GM18505 (cell line): ENCODE measurements at regions not wholly inside any gene's neighbourhood (a gene's known extent, or its start where the extent isn't known, plus 50 kb on each side); places are given as distances from the start of the nearest gene placed in this dataset.

ENCODE experiments used
- ATAC-seq: cut with Tn5 transposase; IDR thresholded peaks from one replicate; pipeline ENCODE4 v1.9.1; 2021; ENCODE audit not compliant: unreplicated experiment
- POLR2A ChIP-seq: IDR thresholded peaks from 4 replicates; pipeline ENCODE4 v1.6.1; 2011; ENCODE audit warnings: borderline replicate concordance; ENCODE audit not compliant: insufficient read depth, insufficient read length; ENCODE audit errors: extremely low read depth

DNA sequence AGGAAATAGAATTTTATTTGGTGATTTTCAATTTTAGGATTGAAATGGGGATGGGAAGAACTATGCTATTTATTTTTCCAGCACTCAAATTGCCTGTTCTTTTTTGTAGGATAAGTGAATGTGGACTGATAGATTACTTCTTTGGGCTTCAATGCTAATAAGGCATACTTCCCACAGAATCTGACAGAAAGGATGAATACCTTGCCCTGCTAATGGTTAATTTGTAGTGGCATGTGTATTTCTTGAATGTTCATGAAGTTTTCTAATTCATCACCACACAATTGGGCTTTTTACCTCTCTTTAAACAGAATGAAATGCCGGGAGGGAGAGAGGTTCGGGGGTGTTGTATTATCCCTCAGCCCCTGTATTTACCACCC lies 369.1 kb upstream of the ADGRL2 start:
- ATAC-seq: no peak
- no peak for TF ChIP-seq POLR2A

DNA sequence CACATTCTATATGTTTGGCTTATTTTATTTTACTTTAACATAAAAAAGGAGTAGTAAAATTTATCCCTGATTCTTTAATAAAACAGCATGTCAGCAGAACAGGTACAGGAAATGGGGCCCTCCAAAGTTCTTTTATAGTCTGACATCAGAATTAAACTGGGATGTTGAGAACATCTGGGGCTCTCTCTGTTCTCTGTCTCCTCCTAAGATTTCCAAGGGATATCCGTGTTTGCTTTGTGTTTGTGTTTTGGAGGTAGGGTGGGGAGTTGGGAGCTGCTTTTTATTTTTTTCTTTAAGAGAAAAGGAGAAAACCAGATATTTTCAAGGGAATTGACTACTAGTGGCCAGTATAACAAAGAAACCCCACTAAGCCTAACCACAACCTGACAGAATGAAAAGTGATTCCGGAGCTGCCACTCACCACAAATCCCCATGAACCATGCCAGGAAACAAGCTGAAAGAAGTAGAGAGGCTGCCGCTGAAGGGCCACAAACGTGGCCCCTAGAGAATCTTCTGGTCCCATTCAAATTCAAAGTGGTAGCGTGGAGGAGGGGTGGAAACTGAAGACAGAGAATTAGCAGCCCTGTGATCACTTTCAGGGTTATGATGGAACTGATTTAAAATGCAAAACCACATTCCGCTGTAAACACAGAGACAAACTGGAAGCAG lies 369.6 kb upstream of the ADGRL2 start:
- ATAC-seq: peak; percentile 55
- TF ChIP-seq POLR2A: no peak

DNA sequence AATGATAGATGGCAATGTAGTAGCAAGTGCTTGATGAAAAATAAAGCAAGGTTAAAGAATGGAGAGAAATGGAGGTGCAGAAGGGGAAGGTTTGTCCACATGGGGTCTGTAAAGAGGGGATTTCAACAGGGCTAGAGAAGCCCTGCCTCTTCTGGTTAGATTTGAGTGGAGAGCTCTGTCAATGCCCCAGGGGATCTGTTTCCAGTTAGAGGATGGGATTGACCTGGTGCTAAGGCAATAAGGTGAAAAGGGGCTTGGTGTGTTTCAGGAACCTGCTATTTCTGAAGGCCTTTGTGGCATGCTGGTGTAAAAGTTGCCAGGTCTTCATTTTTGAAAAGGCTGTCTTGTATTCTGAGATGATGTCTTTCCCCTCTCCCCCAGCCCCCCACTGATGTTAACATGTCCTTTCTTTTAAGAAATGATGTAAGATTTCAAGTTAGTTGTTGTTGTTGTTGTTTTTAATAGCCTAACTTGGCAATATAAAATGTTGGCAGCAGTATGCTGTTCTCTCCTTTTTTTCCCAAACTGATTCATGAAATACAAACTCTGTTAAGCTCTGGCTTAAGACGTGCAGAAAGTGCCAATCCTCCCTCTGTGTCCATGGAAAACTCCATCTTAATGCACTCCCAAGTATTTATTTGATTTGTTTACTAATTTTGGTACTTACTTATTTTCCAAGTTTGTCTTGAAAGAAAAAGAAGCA lies 370.3 kb upstream of the ADGRL2 start:
- no peak for TF ChIP-seq POLR2A
- no peak for ATAC-seq

DNA sequence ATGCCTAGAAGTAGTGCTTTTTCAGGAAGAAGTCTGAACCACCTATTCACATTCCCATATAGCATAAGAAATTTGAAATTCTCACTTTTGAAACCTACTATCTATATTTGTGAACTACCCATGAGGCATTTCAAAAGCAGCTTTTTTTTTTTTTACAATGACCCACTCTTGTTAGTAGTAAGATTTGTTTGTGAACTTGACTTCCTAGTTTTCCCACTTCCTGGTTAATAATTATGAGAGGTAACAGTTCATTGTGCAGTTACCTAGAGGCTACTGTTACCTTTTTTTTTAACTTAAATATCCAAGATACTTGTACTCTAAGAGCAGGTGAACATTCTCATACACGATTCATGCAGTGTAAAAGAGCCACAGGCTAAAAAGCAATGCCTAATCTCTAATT lies 371.7 kb upstream of the ADGRL2 start:
- no peak for ATAC-seq

DNA sequence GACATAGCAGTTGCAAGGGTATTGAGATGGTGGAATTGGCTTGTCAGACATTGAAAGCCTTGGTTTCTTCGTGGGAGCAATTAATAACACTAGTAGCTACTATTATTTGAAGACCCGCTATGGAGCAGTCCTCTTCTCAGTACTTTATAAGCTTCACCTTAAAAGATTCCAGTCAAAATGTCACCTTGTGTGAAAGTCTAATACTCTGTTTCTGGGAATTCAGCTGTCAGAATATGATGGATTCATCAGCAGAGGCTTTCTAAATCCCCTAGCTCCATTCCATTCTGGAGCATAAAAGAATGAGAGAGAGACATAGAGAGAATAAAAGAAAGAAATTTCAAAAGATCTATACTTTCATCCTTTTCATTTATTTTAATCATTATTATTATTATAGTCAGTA lies 375.9 kb upstream of the ADGRL2 start:
- TF ChIP-seq POLR2A: no peak
- no peak for ATAC-seq

More for the DNA sequence above, 371.7 kb upstream of the ADGRL2 start:
- no peak for TF ChIP-seq POLR2A

DNA sequence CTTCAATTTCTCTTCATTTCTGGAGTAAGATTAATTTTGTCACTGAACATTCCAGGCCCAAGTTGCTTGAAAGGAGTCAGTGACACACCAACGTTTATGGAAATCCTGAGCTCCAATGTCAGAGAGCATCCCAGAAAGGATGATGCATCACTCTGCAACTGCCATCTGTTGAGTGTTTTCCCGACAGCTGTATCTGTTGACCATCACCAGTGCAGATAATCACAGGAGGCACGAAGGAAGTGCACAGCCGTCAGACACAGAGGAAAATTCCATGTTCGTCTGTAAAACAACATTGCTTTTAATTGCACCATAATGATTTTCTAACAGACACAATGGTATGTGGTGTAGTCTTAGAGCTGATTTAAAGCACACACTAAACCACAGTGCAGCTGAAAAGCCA lies 376.7 kb upstream of the ADGRL2 start:
- no peak for ATAC-seq
- TF ChIP-seq POLR2A: no peak

DNA sequence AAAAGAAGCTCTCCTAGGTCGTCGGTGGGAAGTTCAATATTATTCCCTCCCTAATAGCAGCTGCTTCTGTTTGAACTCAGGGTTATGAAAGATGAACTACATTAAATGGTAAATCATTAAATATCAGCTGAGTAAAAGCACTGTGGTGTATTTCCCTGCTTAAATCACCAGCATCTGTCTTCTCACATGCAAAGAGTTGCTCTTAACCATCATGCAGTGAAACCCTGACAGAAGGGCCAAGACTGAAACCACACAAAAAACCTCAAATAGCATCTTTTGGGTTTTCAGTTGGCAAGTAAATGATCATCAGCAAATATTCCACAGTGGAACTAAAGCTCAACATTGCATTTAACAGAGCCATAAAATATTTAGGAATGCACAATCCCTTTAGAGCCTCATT lies 380.0 kb upstream of the ADGRL2 start:
- peak; percentile 92 for ATAC-seq
- no peak for TF ChIP-seq POLR2A

DNA sequence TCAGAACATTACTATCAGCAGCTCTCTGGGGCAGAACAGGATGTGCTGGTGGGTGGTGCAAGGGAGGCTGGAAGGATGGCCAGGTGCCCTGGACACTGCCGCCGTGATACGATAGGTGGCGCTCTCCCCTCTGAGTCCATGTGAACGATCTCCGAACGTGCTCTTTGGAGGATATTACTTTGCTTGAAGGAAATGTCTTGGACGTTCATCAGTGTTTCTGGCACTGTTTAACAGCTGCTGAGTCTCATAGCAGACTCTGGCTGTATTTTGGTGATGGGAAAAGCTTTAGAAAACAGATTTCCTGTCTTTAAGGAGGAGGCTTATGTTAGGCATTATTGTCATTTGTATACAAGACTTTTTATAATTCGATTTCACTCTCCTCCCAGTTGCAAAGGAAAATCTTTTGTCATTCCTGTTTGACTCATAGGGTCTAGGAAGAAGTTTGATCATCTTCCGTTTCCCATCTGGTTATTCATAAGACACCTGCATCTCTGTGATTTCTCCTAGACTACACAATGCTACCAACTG lies 386.2 kb upstream of the ADGRL2 start:
- no peak for TF ChIP-seq POLR2A

DNA sequence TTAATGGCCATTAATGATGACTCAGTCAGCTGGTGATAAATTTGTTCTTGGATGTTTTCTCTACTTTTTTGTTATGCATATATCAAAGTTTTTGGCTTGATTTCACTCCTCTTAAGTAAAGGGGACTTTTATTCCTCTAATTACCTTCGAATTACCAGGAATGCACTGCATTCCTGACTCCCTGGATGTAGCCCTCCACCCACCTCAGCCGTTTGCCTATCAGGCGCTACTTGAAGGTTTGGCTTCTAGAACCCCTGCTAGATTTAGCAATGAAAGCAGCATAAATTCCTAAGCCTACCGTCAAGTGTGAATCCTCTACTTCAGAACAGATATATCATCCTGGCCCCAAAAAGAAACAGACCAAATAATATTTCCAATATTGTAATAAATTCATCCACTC lies 387.8 kb upstream of the ADGRL2 start:
- no peak for ATAC-seq
- TF ChIP-seq POLR2A: no peak

More for the DNA sequence above, 386.2 kb upstream of the ADGRL2 start:
- ATAC-seq: peak; percentile 93

DNA sequence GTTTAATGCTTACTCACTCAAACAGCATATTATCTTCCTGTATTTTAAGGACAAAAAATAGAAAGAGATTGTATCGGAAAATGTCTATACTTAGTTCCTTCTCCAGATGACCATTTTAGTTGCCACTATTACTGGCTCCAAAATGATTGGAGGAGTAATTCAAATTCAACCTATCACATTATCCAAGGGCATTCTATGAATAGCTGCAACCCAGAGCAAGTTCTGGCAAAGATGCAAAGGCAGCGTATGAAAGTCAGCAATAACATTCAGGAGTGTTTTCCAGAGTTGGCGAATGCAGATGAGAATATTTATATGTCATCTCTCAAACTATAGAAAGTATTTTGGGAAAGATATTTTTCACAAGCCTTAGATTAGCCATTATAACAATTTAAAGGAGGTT lies 389.8 kb upstream of the ADGRL2 start:
- TF ChIP-seq POLR2A: no peak
- no peak for ATAC-seq

DNA sequence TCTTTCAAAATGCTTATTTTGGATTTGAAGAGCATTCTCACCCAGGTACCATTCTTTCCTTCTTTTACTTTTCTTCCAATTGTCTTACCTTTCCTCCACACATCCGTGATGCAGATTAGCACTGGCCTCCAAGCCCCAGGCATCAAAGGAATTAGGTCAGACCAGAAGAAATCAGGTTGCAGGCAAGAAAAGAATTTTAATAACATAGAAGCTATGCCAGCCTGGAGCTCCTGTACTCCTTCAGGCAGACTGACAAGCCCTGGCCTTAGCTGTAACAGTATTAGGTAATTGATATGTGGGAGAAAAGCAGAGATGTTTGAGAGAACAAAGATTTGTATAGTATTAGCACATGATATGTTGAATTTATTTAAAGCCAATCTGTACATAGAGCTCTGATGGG lies 390.4 kb upstream of the ADGRL2 start:
- ATAC-seq: no peak
- TF ChIP-seq POLR2A: no peak

DNA sequence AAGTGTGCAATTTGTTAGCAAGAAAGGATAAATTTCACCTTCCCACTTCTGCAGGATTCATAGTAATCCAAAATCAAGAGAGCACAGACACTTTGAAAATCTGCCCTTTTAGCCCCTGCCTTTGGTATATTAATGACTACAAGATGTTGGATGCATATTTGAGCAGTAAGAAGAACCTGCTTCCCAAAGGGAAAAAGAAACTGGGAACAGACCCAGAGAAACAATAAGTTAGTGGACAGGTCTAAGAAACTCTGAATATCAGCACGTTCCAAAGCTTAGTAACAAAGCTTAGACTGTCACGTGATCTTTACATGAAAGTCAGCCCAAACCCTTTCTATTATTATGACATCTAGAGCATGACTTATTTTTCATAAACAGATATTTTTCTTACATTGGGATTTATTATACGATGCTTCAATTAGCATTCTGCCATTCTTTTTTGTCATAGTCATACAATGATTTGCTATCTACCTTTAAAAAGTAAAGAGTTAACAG lies 390.9 kb upstream of the ADGRL2 start:
- ATAC-seq: no peak
- TF ChIP-seq POLR2A: no peak

DNA sequence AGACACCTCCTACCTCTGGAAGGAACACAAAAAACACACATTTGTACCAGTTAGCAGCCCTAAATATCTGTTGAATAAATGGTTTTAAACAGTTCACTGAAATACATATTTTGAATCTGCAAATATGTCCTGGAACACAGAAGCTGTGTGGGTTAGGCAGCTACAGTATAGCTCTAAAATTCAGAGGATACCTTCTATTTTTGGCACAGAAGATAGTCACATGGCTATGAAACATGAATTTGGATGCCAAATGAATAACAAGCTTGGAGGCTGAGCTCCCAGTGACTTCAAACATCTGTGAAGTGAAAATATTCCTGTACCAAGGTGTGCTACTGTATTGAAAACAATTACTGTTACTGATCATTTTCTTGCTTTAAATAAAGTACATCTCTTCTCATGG lies 391.5 kb upstream of the ADGRL2 start:
- no peak for TF ChIP-seq POLR2A
- ATAC-seq: no peak

DNA sequence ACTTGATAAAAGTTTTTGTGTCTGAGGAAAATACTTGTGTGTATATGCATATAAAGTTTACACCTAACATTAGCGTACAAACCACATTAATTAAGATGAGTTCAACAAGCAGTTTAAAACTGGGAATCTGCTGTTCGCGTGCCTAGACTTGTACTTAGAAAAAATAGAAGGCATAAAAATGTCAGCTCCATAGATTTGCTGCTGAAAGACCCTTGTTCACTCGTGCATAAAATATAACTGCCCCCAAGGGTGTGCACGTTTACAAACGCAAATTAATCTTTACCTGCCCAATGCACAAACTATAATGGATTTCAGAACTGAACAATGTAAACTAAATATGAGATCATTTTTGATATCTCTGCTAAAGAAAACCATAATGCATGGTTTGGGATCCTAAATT lies 392.3 kb upstream of the ADGRL2 start:
- TF ChIP-seq POLR2A: no peak
- ATAC-seq: no peak
